ENCODE measurements at regions not wholly inside any gene's neighbourhood (a gene's known extent, or its start where the extent isn't known, plus 50 kb on each side); places are given as distances from the start of the nearest gene placed in this dataset.

- no peaks in the 10 kb centered on the region for H3K79me2 ChIP-seq (replicated peaks; ENCODE audit: insufficient read depth)
- H3K27ac Mint-ChIP-seq: no peak overlapping the region
- DNase-seq (ENCODE audit: low spot score): no peak
- no peak for TF ChIP-seq POLR2AphosphoS5 (IDR thresholded peaks at IDR 0.05; ENCODE audit: low read depth)
- TF ChIP-seq ZNF331 (CRISPR knock-in tag; IDR thresholded peaks at IDR 0.05; ENCODE audit: low read depth): no peak
- no peak for TF ChIP-seq CREB1 (CRISPR knock-in tag; IDR thresholded peaks at IDR 0.05; ENCODE audit: low read depth)
- TF ChIP-seq, protein P1, sequence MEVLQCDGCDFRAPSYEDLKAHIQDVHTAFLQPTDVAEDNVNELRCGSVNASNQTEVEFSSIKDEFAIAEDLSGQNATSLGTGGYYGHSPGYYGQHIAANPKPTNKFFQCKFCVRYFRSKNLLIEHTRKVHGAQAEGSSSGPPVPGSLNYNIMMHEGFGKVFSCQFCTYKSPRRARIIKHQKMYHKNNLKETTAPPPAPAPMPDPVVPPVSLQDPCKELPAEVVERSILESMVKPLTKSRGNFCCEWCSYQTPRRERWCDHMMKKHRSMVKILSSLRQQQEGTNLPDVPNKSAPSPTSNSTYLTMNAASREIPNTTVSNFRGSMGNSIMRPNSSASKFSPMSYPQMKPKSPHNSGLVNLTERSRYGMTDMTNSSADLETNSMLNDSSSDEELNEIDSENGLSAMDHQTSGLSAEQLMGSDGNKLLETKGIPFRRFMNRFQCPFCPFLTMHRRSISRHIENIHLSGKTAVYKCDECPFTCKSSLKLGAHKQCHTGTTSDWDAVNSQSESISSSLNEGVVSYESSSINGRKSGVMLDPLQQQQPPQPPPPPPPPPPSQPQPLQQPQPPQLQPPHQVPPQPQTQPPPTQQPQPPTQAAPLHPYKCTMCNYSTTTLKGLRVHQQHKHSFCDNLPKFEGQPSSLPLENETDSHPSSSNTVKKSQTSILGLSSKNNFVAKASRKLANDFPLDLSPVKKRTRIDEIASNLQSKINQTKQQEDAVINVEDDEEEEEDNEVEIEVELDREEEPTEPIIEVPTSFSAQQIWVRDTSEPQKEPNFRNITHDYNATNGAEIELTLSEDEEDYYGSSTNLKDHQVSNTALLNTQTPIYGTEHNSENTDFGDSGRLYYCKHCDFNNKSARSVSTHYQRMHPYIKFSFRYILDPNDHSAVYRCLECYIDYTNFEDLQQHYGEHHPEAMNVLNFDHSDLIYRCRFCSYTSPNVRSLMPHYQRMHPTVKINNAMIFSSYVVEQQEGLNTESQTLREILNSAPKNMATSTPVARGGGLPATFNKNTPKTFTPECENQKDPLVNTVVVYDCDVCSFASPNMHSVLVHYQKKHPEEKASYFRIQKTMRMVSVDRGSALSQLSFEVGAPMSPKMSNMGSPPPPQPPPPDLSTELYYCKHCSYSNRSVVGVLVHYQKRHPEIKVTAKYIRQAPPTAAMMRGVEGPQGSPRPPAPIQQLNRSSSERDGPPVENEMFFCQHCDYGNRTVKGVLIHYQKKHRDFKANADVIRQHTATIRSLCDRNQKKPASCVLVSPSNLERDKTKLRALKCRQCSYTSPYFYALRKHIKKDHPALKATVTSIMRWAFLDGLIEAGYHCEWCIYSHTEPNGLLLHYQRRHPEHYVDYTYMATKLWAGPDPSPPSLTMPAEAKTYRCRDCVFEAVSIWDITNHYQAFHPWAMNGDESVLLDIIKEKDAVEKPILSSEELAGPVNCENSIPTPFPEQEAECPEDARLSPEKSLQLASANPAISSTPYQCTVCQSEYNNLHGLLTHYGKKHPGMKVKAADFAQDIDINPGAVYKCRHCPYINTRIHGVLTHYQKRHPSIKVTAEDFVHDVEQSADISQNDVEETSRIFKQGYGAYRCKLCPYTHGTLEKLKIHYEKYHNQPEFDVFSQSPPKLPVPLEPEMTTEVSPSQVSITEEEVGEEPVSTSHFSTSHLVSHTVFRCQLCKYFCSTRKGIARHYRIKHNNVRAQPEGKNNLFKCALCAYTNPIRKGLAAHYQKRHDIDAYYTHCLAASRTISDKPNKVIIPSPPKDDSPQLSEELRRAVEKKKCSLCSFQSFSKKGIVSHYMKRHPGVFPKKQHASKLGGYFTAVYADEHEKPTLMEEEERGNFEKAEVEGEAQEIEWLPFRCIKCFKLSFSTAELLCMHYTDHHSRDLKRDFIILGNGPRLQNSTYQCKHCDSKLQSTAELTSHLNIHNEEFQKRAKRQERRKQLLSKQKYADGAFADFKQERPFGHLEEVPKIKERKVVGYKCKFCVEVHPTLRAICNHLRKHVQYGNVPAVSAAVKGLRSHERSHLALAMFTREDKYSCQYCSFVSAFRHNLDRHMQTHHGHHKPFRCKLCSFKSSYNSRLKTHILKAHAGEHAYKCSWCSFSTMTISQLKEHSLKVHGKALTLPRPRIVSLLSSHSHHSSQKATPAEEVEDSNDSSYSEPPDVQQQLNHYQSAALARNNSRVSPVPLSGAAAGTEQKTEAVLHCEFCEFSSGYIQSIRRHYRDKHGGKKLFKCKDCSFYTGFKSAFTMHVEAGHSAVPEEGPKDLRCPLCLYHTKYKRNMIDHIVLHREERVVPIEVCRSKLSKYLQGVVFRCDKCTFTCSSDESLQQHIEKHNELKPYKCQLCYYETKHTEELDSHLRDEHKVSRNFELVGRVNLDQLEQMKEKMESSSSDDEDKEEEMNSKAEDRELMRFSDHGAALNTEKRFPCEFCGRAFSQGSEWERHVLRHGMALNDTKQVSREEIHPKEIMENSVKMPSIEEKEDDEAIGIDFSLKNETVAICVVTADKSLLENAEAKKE (CRISPR knock-in tag; IDR thresholded peaks at IDR 0.05): no peak
- no peak for TF ChIP-seq EZH2 (IDR thresholded peaks at IDR 0.05; ENCODE audit: low read depth, unreplicated experiment)
- TF ChIP-seq NANOG (IDR thresholded peaks at IDR 0.05; ENCODE audit: borderline replicate concordance): no peak
- no peak for TF ChIP-seq STAT1 (IDR thresholded peaks at IDR 0.05; ENCODE audit: unreplicated experiment)
- H3K36me3 ChIP-seq (ENCODE audit: insufficient read depth): no peaks in the 10 kb centered on the region
- H3K27ac ChIP-seq (ENCODE audit: low read depth): no peak overlapping the region
- peaks cover 3% of the 10 kb centered on the region for H3K4me1 Mint-ChIP-seq
- no peak for ATAC-seq
- no peaks in the 10 kb centered on the region for H4K20me1 ChIP-seq (replicated peaks; ENCODE audit: insufficient read depth)
- H3K27me3 ChIP-seq (ENCODE audit: insufficient read depth): no peaks in the 10 kb centered on the region
- H3K4me3 Mint-ChIP-seq: no peak overlapping the region
- peak overlapping the region; percentile 40; the same call in 1 of the 2 replicates for H2AFZ ChIP-seq
- no peaks in the 10 kb centered on the region for H3K36me3 Mint-ChIP-seq (ENCODE audit: low read depth)
- no peaks in the 10 kb centered on the region for H3K4me1 ChIP-seq (ENCODE audit: insufficient read depth)
- no peaks in the 10 kb centered on the region for H3F3A ChIP-seq (replicated peaks; ENCODE audit: low read depth)
- H3K27me3 Mint-ChIP-seq (ENCODE audit: insufficient read depth, low read depth, poor library complexity): no peaks in the 10 kb centered on the region
- H3K4me3 ChIP-seq: no peak overlapping the region
- H3K9me2 ChIP-seq (ENCODE audit: insufficient read depth): no peaks in the 10 kb centered on the region
- H3K9me3 Mint-ChIP-seq: no peaks in the 10 kb centered on the region; the same call in 2 of the 3 replicates
- no peak overlapping the region for H3K4me2 ChIP-seq
Measured at GRCh38 chr6:156587751-156588301, 189.4 kb upstream of the ARID1B start.

Data from GM23338 (cell line).